IPS-NIHi11 (cell line): ENCODE measurements at regions not wholly inside any gene's neighbourhood (a gene's known extent, or its start where the extent isn't known, plus 50 kb on each side); places are given as distances from the start of the nearest gene placed in this dataset.
A peak's percentile ranks its signal among the peaks of the same experiment; 100 is the strongest.

Experiments used
- DNase-seq: peaks from one replicate; pipeline ENCODE4 v3.0.0; 2012; ENCODE audit warnings: mixed read lengths, low spot score

DNA sequence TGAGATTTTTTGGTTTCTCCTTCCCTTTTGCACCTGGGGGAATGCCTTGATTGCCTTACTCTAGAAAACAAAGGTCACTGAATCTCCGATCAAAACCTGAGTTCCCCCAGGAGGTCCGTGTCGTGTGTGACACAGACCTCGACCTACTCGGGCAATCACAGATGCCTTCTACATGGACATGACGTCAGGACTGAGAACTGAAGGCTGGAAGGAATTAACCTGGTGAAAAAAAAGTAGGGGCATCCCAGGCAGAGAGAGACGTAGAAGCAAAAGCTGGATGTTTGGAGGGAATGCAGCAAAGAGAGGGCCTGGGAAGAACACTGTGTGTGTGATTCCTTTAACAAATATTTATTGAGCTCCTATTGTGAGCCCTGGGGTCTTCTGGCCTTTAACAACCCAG is 178.0 kb downstream of the PRDM2 start:
- DNase-seq, result no peak

DNA sequence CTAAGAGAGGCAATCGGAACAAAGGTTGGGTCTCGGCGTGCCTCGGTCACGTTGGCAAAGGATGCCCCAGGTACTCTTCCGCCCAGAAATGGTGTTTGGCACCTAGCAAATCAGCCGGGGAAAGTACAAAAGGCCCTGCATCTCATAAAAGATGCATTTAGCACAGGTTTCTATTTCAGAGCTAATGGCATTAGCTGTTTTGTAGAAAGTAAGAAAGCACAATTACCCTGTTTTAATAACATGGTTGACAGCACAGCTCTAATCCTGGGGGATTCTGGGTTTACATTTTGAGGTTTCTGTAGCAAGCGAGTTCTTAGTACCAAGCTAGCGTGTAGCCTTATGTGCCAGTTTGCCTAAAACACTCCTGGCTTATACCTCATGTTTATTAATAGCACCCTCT is 178.5 kb downstream of the PRDM2 start:
- no peak for DNase-seq

DNA sequence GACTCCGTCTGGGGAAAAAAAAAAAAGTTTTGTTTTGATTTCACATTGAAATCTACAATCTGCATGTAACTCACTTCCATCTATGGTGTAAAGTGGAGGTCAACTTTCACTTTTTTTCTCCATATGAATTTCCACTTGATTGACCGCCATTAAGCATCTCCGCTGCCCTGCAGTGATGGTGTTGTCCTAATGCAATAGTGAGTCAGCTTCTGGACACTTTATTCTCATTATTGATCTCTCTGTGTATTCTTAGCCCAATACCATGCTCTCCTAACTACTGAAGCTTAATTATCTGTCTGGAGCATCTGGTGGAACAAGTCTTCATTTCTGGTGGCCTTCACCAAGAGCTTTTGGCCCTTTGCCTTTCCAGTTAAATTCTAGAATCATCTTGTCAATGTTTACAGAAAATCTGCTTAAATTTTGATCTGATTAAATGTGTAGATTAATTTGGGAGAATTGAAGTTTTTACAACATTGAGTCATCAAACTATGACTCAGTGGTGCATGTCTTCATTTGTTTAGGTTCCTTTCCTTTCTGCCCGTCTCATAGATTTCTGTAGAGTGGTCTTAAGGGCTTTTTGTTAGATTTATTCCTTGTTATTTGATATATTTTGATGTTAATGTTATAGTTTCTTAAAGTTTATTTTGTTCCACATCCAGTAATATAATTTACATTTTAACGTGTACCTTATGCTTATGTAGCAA is 181.5 kb downstream of the PRDM2 start:
- DNase-seq, result no peak

DNA sequence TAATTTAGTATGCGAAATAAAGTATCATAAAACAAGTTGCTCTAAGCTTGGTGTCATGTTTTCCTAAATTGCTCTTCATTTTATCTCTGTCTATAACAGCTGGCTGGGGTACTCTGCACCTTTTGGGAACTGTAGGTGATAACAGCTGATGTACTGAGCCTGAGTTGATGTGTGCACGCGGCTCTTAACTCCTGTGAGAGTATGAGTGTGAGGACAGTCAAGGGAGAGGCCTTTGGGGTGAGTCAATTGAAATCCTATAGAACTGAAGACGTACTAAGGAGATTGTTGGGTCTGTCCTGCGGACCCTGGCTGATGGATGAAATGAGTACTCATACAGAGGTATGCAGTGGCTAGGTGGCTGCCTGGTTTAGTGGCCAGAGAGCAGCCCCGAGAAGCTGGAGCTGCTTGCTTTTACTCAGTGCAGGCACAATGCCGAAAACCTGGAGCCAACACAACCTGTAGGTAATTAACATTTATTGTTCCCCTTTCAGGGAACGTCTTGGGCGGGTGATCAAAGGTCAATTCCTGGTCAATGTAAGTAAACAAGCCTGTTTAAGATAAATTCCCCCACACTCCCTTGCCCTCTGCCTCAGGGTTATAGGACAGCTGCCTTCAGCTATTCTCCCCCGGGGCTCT is 188.5 kb downstream of the PRDM2 start:
- no peak for DNase-seq

DNA sequence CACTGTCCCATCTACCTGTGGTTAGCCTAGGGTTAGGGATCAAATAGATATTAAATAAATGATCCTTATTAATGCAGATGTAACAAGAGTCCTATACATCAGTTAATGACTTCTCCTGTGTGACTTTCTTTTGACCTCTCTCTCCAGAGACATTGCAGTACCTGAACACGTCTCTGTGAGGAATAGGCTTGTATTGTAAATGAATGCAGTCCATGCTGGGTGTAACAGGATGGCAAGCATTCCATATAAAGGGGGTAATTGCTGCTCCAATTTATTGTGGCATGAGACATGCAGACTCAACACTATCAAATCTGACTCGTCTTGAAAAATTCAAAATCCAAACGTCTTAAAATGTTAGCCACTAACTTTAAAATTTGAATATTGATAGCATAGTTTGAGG is 189.5 kb downstream of the PRDM2 start:
- no peak for DNase-seq

DNA sequence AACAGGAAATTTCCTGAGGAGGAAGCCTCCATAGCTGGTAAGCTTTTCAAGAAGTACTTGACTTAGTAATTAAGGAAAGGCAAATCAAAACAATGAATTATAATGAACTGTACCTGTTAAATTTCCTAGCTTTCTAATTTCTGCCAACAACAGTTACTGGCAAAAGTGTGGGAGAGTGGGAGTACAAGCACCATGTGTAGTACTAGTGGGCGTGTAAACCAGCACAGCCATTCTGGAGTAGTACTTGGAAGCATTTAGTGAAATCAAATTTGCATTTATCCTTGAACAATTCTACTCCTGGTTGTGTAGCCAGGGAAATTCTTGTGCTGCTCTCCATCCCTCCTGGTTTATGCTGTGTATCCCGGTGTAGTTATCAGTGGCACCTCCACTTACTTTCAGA is 190.8 kb downstream of the PRDM2 start:
- no peak for DNase-seq

DNA sequence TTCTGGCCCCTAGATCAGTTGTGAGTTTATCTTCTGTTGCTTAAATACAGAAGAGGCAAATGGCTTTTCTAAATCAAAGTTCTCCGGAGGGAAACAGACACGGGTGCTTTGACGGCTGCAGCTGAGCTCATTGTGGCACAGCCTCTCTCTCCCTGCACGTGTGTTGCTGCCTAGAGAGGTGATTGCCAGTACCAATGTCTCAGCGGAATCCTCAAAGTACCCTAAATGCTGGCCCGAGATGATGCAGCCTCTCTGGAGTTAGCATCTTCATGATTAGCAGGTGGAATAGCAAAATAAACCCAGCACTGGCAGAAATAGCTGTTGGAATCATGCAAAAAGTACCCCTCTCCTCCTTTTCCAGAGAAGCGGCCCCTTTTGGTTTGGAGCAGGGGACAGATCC is 192.2 kb downstream of the PRDM2 start:
- no peak for DNase-seq

DNA sequence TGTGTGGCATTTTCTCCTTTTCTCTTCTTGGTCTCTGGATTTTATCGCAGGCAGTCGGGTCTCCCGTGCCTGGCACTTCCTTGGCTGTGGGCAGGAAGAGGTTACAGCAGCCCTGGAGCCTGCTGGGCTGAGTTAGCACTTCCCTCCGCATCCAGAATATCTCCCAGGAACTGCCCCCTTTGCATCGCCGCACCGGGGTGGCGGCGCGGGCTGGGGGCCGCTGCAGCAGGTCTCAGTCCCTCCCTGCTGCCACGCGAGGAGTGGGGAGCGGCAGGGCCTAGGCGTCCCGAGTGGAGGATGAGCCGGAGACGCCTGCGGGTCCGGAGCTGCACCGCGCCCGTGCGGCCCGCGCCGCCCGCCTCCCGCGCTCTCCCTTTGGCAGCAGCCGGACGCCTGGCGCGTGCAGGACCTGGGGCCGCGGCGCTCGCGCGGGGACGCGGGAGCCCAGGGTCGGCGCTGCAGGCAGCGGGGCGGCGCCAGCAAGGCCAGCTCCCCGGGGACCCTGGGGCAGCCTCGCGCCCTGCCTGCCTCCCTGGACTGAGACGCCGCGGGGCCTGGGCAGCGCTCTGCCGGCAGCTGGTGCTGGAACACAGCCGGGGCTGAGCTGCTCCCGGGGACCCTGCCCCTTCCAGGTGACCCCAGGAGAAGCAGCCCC is 192.8 kb downstream of the PRDM2 start:
- DNase-seq, result peak; percentile 61

DNA sequence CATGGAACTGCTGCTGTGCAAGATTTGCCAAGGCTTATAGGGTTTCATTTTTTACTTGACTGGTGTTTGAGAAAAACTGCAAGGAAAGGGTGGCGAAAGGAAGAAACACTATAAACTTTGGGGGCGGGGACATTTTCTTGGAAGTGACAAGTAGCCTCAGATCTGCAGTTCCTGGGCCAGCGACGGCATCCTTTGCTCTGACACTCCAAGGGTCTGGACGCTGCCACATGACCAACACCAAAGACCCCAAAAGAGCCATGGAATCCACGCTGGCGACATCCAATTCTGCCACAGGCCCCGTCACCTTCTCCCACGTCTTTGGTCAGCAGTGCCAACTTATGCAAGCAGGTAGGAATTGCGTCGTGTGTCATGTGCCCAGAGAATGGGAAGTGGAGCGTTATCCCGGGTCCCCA is 193.4 kb downstream of the PRDM2 start:
- DNase-seq, result no peak

DNA sequence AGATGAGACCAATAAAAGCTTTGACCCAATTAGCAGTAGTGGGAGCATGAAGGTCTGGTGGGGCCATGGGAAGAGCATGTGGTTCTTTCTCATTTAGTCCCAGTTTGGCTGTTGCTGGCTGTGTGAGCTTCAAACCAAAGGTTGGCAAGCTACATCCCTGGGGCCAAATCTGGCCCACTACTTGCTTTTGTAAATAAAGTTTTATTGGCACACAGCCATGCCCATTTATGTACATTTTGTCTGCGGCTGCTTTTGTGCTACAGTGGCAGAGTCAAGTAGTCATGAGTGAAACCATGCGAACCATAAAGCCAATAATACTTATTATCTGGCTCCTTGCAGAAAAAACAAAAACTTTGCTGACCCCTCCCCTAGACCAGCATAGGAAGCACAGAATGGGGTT is 196.9 kb downstream of the PRDM2 start:
- no peak for DNase-seq

- DNase-seq, result no peak
These were observed 198.4 kb downstream of the PRDM2 start for GRCh38 chr1:13898406-13898805.

DNA sequence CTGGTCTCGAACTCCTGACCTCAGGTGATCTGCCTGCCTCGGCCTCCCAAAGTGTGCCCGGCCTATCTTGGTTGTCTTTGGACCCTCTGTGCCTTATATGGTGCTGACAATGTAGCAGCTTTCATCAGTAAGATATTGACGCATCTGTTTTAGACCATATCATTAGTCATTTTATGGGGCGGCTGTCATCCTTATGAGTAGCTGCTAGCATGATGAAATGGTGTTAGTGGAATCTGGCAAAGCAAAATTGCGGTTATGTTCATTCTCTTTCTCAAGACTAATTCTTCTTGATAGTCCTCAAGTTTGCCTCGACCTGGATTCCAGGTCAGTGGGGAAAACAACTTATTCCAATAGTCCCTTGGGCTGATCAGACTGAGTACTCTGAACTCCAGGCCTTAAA is 199.9 kb downstream of the PRDM2 start:
- DNase-seq, result no peak

DNA sequence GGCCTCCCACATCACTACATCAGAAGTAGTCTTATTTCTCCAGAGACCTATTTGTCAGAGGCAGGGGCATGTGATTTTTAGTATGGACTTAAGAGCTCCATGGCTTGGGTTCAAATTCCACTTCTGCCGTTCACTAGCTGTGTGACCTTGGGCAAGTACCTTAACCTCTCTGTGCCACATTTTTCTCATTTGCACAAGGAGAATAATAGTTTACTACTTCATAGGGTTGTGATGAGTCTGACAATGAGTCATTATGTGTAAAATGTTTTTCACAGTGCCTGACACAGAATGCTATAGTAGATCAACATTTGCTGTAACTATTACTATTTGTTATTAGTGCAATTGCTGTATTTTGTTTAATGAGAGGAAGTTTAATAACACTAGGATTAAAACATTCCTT is 200.6 kb downstream of the PRDM2 start:
- DNase-seq, result no peak

DNA sequence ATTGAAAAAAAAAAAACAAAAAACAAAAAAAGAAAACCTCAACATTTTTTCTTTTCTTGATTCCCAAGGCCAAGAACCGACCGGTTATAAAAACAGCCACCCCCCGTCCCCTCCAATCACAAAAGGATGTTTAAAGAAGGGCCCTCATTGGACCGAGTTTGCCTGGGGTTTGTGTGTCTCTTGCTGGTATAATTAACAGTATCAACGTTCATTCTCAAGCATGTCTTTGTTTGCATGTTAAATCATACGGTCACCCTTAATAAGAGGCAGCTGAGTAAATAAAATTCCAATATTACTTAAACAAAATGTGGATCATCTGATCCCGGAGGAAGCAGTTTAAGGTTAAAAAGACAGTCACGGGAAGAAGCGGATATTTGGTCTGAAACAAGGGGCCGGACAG is 201.1 kb downstream of the PRDM2 start:
- DNase-seq, result no peak

DNA sequence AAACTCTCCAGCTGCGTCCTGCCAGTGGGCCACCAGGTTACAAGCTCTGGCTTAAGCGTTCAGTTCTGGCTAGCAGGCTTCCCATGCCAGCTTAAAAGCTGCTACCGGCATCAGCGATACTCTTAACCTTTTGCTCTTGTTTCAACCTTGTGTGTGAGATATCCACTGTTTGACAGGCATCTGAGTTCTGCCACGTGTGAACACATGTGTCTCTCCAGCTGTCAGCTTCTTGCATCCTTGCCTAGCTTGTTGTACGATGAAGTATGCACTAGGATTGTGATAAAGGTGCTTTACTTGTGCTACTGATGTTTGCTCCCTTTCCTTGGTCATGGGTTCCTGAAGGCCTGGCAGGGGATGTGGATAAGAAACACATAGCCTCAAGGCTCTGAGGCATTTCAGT is 201.6 kb downstream of the PRDM2 start:
- no peak for DNase-seq

DNA sequence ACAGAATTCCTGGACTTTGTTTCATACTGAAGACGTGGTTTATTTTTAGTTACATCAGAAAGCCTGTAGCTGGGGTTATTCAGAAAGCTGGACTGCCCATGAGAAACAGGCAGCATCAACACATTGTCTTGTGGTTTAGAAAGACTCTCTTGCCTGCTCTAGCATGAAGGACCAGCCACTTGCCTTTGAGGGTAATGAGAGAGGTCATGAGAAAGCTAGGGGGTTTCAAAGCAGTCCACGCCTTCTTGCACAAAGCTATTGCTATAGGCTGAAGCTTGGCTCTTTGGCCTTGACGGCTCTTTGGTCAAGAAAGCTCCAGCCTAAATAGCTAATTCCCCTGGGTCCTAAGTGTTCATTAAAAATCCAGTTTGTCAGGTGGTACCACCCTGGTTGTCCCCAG is 208.1 kb downstream of the PRDM2 start:
- no peak for DNase-seq

- DNase-seq, result no peak
These were observed 212.0 kb downstream of the PRDM2 start for GRCh38 chr1:13911697-13912619.

DNA sequence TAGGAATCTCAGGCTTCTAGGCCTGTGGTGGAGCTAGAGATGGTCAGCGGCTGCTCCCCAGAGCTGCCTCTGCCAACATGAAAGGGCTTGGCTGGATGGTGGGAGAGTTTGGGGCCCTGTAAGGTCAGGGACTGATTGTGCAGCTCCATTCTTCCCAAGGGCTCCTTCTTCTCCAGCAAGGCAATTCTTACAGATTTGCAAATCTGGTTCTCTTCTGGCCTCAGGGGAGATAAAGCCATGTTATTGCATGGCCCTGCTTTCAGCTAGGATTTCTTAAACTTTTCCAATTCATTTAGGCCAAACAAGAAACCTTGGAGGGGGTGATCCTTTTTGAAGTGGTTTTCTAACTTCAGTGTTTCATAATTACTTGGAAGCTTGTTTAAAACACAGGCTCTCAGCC is 213.4 kb downstream of the PRDM2 start:
- no peak for DNase-seq

DNA sequence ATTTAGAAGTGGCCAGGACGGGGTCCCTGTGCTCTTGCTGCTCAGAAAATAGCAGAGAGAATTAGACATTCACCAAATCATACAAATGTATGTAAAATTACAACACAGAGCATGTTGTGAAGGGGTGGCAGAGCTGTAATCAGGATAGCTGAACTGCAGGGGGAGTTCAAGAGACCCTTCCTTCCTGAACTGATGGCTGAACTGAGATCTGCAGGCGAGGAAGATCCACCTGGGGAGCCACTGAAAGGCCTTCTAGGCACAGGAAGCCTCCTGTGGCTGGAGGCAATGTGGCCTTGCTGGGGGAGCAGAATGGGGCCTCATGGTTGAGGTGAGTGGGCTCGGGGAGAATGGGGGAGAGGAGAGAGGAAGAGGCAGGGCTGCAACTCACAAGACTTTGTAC is 216.5 kb downstream of the PRDM2 start:
- DNase-seq, result peak; percentile 28

GRCh38 chr1:13917607-13918006 is 217.6 kb downstream of the PRDM2 start:
- no peak for DNase-seq

- no peak for DNase-seq
These were observed 218.9 kb downstream of the PRDM2 start for GRCh38 chr1:13918862-13919261.

DNA sequence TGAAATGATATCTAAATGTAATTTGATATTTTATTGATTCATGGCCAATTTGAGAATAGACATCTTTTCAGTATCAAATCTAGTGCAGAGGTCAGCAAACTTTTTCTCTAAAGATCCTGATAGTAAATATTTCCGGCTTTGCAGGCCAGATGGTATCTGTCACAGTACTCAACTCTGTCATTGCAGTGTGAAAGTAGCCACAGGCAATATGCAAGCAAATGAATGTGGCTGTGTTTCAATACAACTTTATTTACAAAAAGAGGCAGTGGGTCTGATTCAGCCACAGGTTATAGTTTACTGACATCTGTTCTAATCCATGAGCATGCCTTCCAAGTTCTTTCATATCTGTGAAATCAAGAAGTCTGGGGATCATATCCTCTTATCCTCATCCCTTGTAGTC is 221.2 kb downstream of the PRDM2 start:
- DNase-seq, result no peak
